ENCODE measurements at regions not wholly inside any gene's neighbourhood (a gene's known extent, or its start where the extent isn't known, plus 50 kb on each side); places are given as distances from the start of the nearest gene placed in this dataset.

DNA sequence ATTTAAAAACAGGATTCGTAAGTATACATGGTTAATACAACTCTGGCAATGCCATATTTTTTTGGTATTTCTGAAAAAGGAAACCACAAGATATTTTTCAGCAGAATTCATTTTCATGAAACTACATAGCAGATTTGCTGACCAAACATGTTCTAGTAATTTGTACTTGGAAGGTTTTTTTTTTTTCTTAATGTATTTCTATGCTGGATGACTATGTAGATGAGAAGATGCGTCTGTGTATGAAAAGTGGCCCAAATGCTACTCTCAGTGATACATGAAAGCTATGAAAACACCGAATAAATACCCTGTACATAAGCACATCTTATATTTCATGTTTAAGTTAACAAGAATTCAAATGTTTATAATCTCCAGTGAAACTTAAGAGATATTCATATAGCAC is 400.9 kb upstream of the CYLC2 start:
- Histone ChIP-seq H3K18ac (ENCODE audit: low read depth in 1 of 2, low read length in 2 of 2) (no peak overlapping the region), H2AK5ac (ENCODE audit: low read length, severe bottlenecking) (no peak overlapping the region), H4K91ac (ENCODE audit: low read length) (no peak overlapping the region), H3K4me1 (ENCODE audit: control insufficient read depth, insufficient read depth, low read depth, low read length) (no peaks in the 10 kb centered on the region), H3K36me3 (ENCODE audit: control insufficient read depth in 1 of 2, insufficient read depth in 2 of 2, low read depth in 1 of 2, low read length in 2 of 2) (no peaks in the 10 kb centered on the region), H3K23ac (ENCODE audit: low read length in 2 of 2) (no peak overlapping the region), H3K4ac (ENCODE audit: low read depth in 1 of 2, low read length in 2 of 2) (no peak overlapping the region), H2BK15ac (ENCODE audit: low read depth, poor library complexity, severe bottlenecking) (no peak overlapping the region), H3K79me1 (replicated peaks; ENCODE audit: low read length, poor library complexity, severe bottlenecking) (no peaks in the 10 kb centered on the region), H3K27ac (ENCODE audit: low read length, poor library complexity, severe bottlenecking) (no peak overlapping the region), H4K8ac (ENCODE audit: low read length) (no peak overlapping the region), H2AFZ (ENCODE audit: low read depth, low read length) (no peak overlapping the region), H2BK12ac (ENCODE audit: low read length in 2 of 2) (no peak overlapping the region), H3K9ac (ENCODE audit: low read length) (no peak overlapping the region), H3K4me3 (ENCODE audit: insufficient read depth in 1 of 2, low read depth in 1 of 2, low read length in 2 of 2) (no peak overlapping the region), H3K14ac (ENCODE audit: low read length in 2 of 2) (no peak overlapping the region), H2BK5ac (ENCODE audit: low read depth, low read length, poor library complexity, severe bottlenecking) (no peak overlapping the region), H3K4me2 (ENCODE audit: low read length, poor library complexity, severe bottlenecking) (no peak overlapping the region), H3K27me3 (ENCODE audit: control insufficient read depth in 1 of 2, insufficient read depth in 1 of 2, low read length in 2 of 2) (no peaks in the 10 kb centered on the region), H2BK120ac (ENCODE audit: low read depth, low read length) (no peak overlapping the region), H3K9me3 (ENCODE audit: control insufficient read depth, low read length) (no peaks in the 10 kb centered on the region)
- no peak for DNase-seq
- WGBS, result no CpG with 5 or more reads among the region's 3 CpGs

DNA sequence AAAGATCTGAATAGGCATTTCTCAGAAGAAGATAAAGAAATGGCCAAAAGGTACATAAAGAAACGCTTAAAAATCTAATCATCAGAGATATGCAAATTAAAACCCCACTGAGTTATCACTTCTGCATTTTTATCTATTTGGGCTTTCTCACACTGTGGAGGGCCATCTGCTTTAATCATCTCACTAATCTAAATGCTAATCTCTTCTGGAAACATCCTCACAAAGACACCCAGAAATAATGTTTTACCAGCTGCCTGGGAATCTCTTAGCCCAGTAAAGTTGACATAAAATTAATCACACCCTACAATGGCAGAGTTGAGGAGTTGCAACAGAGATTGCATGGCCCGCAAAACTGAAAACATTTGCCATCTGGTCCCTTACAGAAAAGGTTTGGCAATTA is 407.9 kb upstream of the CYLC2 start:
- H2BK5ac ChIP-seq (ENCODE audit: low read depth, low read length, poor library complexity, severe bottlenecking), result no peak overlapping the region
- no peak overlapping the region for H3K27ac ChIP-seq (ENCODE audit: low read length, poor library complexity, severe bottlenecking)
- H2BK12ac ChIP-seq (ENCODE audit: low read length in 2 of 2), result no peak overlapping the region
- no peak overlapping the region for H3K4ac ChIP-seq (ENCODE audit: low read depth in 1 of 2, low read length in 2 of 2)
- H3K9me3 ChIP-seq (ENCODE audit: control insufficient read depth, low read length), result no peaks in the 10 kb centered on the region
- no peak overlapping the region for H2AFZ ChIP-seq (ENCODE audit: low read depth, low read length)
- no peak overlapping the region for H3K4me2 ChIP-seq (ENCODE audit: low read length, poor library complexity, severe bottlenecking)
- H3K27me3 ChIP-seq (ENCODE audit: control insufficient read depth in 1 of 2, insufficient read depth in 1 of 2, low read length in 2 of 2), result no peaks in the 10 kb centered on the region
- H3K18ac ChIP-seq (ENCODE audit: low read depth in 1 of 2, low read length in 2 of 2), result no peak overlapping the region
- no peak overlapping the region for H3K9ac ChIP-seq (ENCODE audit: low read length)
- no peak overlapping the region for H2BK120ac ChIP-seq (ENCODE audit: low read depth, low read length)
- H3K4me3 ChIP-seq (ENCODE audit: insufficient read depth in 1 of 2, low read depth in 1 of 2, low read length in 2 of 2), result no peak overlapping the region
- H3K14ac ChIP-seq (ENCODE audit: low read length in 2 of 2), result no peak overlapping the region
- DNase-seq, result no peak
- no peaks in the 10 kb centered on the region for H3K36me3 ChIP-seq (ENCODE audit: control insufficient read depth in 1 of 2, insufficient read depth in 2 of 2, low read depth in 1 of 2, low read length in 2 of 2)
- no peaks in the 10 kb centered on the region for H3K4me1 ChIP-seq (ENCODE audit: control insufficient read depth, insufficient read depth, low read depth, low read length)
- no peak overlapping the region for H3K23ac ChIP-seq (ENCODE audit: low read length in 2 of 2)
- 22% methylated on average over 2 of the region's 2 CpGs for WGBS
- no peak overlapping the region for H2BK15ac ChIP-seq (ENCODE audit: low read depth, poor library complexity, severe bottlenecking)
- no peak overlapping the region for H4K91ac ChIP-seq (ENCODE audit: low read length)
- H4K8ac ChIP-seq (ENCODE audit: low read length), result no peak overlapping the region
- H2AK5ac ChIP-seq (ENCODE audit: low read length, severe bottlenecking), result no peak overlapping the region
- H3K79me1 ChIP-seq (replicated peaks; ENCODE audit: low read length, poor library complexity, severe bottlenecking), result no peaks in the 10 kb centered on the region

GRCh38 chr9:102569436-102569835 is 425.7 kb upstream of the CYLC2 start:
- Histone ChIP-seq H3K9me3 (ENCODE audit: control insufficient read depth, low read length) (peaks cover 4% of the 10 kb centered on the region), H3K14ac (ENCODE audit: low read length in 2 of 2) (no peak overlapping the region), H3K4me1 (ENCODE audit: control insufficient read depth, insufficient read depth, low read depth, low read length) (no peaks in the 10 kb centered on the region), H2BK5ac (ENCODE audit: low read depth, low read length, poor library complexity, severe bottlenecking) (no peak overlapping the region), H2BK12ac (ENCODE audit: low read length in 2 of 2) (no peak overlapping the region), H3K4me2 (ENCODE audit: low read length, poor library complexity, severe bottlenecking) (no peak overlapping the region), H3K18ac (ENCODE audit: low read depth in 1 of 2, low read length in 2 of 2) (no peak overlapping the region), H3K36me3 (ENCODE audit: control insufficient read depth in 1 of 2, insufficient read depth in 2 of 2, low read depth in 1 of 2, low read length in 2 of 2) (no peaks in the 10 kb centered on the region), H2BK15ac (ENCODE audit: low read depth, poor library complexity, severe bottlenecking) (no peak overlapping the region), H3K27ac (ENCODE audit: low read length, poor library complexity, severe bottlenecking) (no peak overlapping the region), H3K4me3 (ENCODE audit: insufficient read depth in 1 of 2, low read depth in 1 of 2, low read length in 2 of 2) (no peak overlapping the region), H3K9ac (ENCODE audit: low read length) (no peak overlapping the region), H3K4ac (ENCODE audit: low read depth in 1 of 2, low read length in 2 of 2) (no peak overlapping the region), H2BK120ac (ENCODE audit: low read depth, low read length) (no peak overlapping the region), H4K8ac (ENCODE audit: low read length) (no peak overlapping the region), H2AFZ (ENCODE audit: low read depth, low read length) (no peak overlapping the region), H3K79me1 (replicated peaks; ENCODE audit: low read length, poor library complexity, severe bottlenecking) (no peaks in the 10 kb centered on the region), H4K91ac (ENCODE audit: low read length) (no peak overlapping the region), H2AK5ac (ENCODE audit: low read length, severe bottlenecking) (no peak overlapping the region), H3K23ac (ENCODE audit: low read length in 2 of 2) (no peak overlapping the region), H3K27me3 (ENCODE audit: control insufficient read depth in 1 of 2, insufficient read depth in 1 of 2, low read length in 2 of 2) (no peaks in the 10 kb centered on the region)
- DNase-seq, result no peak
- WGBS, result 72% methylated on average over 3 of the region's 3 CpGs

DNA sequence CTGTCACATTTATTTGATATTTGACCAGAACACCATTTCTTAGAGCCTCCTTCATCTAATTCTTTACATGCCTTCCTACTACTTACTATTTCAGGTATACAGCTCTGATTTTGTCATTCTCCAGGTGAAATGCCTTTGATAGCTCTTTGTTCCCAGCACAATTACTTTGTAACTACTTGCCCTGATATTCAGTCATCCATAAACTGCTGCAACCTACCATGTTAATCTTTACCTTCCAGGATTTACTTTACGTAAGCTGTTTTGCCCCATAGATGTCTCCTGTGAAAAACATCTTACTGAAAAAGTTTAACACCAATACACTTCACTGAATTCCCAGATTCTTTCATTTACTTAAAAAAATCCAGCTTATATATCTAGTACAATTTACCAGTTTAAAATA is 443.8 kb upstream of the CYLC2 start:
- Histone ChIP-seq H3K18ac (ENCODE audit: low read depth in 1 of 2, low read length in 2 of 2) (no peak overlapping the region), H2BK12ac (ENCODE audit: low read length in 2 of 2) (no peak overlapping the region), H3K4me2 (ENCODE audit: low read length, poor library complexity, severe bottlenecking) (no peak overlapping the region), H3K14ac (ENCODE audit: low read length in 2 of 2) (no peak overlapping the region), H3K4me3 (ENCODE audit: insufficient read depth in 1 of 2, low read depth in 1 of 2, low read length in 2 of 2) (no peak overlapping the region), H3K27me3 (ENCODE audit: control insufficient read depth in 1 of 2, insufficient read depth in 1 of 2, low read length in 2 of 2) (no peaks in the 10 kb centered on the region), H2BK15ac (ENCODE audit: low read depth, poor library complexity, severe bottlenecking) (no peak overlapping the region), H2AFZ (ENCODE audit: low read depth, low read length) (no peak overlapping the region), H3K9me3 (ENCODE audit: control insufficient read depth, low read length) (peaks cover 32% of the 10 kb centered on the region), H3K4ac (ENCODE audit: low read depth in 1 of 2, low read length in 2 of 2) (no peak overlapping the region), H3K4me1 (ENCODE audit: control insufficient read depth, insufficient read depth, low read depth, low read length) (no peaks in the 10 kb centered on the region), H2BK5ac (ENCODE audit: low read depth, low read length, poor library complexity, severe bottlenecking) (no peak overlapping the region), H3K79me1 (replicated peaks; ENCODE audit: low read length, poor library complexity, severe bottlenecking) (no peaks in the 10 kb centered on the region), H3K27ac (ENCODE audit: low read length, poor library complexity, severe bottlenecking) (no peak overlapping the region), H3K23ac (ENCODE audit: low read length in 2 of 2) (no peak overlapping the region), H3K36me3 (ENCODE audit: control insufficient read depth in 1 of 2, insufficient read depth in 2 of 2, low read depth in 1 of 2, low read length in 2 of 2) (no peaks in the 10 kb centered on the region), H4K91ac (ENCODE audit: low read length) (no peak overlapping the region), H2BK120ac (ENCODE audit: low read depth, low read length) (no peak overlapping the region), H4K8ac (ENCODE audit: low read length) (no peak overlapping the region), H2AK5ac (ENCODE audit: low read length, severe bottlenecking) (no peak overlapping the region), H3K9ac (ENCODE audit: low read length) (no peak overlapping the region)
- no peak for DNase-seq
- 87% methylated on average over 1 of the region's 1 CpG for whole genome bisulfite sequencing
